GM12865 (cell line): ENCODE measurements at regions not wholly inside any gene's neighbourhood (a gene's known extent, or its start where the extent isn't known, plus 50 kb on each side); places are given as distances from the start of the nearest gene placed in this dataset.
"Not testable (repeated sequence)": the region's sequence is repeated elsewhere in the genome, so short reads cannot be mapped to it uniquely, and the experiment has no call there.

Experiments used
- DNase-seq: peaks from one replicate; pipeline ENCODE4 v3.0.0; 2010; ENCODE audit warnings: low read depth
- H3K4me3 ChIP-seq: 2 replicates; pipeline ENCODE4 v1.5.1; 2011; ENCODE audit warnings: mild to moderate bottlenecking, low read depth, low read length, control low read depth
- TF ChIP-seq, protein P1 (sequence below): IDR thresholded peaks from 2 replicates; pipeline ENCODE4 v1.5.1; 2011; ENCODE audit warnings: low read length, control low read depth, low read depth, inconsistent platforms; ENCODE audit not compliant: insufficient read depth; ENCODE audit errors: missing control alignments

DNA sequence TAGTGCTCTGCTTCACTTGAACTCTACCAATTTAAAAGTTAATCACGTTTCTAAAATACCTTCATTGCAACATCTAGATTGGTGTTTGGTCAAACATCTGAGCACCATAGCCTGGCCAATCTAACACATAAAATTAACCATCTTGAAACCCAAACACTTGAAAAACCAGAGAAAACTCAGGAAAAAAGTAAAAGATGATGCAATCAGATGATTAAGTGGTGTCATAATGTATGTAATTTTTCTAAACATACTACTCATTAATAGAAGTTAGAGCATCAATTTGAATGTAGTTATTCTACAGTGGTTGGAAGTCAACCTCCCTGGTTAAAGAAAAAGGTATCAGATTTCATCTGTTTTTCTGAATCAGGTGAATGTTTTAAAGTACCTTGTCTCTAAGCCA is 228.6 kb upstream of the ID4 start:
- TF ChIP-seq, protein P1, sequence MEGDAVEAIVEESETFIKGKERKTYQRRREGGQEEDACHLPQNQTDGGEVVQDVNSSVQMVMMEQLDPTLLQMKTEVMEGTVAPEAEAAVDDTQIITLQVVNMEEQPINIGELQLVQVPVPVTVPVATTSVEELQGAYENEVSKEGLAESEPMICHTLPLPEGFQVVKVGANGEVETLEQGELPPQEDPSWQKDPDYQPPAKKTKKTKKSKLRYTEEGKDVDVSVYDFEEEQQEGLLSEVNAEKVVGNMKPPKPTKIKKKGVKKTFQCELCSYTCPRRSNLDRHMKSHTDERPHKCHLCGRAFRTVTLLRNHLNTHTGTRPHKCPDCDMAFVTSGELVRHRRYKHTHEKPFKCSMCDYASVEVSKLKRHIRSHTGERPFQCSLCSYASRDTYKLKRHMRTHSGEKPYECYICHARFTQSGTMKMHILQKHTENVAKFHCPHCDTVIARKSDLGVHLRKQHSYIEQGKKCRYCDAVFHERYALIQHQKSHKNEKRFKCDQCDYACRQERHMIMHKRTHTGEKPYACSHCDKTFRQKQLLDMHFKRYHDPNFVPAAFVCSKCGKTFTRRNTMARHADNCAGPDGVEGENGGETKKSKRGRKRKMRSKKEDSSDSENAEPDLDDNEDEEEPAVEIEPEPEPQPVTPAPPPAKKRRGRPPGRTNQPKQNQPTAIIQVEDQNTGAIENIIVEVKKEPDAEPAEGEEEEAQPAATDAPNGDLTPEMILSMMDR = no peak
- H3K4me3 ChIP-seq = no peak overlapping the region
- DNase-seq = no peak

- TF ChIP-seq, protein P1 = no peak
- H3K4me3 ChIP-seq = no peak overlapping the region
- DNase-seq = no peak
These were observed 227.1 kb upstream of the ID4 start for GRCh38 chr6:19609972-19610641.

DNA sequence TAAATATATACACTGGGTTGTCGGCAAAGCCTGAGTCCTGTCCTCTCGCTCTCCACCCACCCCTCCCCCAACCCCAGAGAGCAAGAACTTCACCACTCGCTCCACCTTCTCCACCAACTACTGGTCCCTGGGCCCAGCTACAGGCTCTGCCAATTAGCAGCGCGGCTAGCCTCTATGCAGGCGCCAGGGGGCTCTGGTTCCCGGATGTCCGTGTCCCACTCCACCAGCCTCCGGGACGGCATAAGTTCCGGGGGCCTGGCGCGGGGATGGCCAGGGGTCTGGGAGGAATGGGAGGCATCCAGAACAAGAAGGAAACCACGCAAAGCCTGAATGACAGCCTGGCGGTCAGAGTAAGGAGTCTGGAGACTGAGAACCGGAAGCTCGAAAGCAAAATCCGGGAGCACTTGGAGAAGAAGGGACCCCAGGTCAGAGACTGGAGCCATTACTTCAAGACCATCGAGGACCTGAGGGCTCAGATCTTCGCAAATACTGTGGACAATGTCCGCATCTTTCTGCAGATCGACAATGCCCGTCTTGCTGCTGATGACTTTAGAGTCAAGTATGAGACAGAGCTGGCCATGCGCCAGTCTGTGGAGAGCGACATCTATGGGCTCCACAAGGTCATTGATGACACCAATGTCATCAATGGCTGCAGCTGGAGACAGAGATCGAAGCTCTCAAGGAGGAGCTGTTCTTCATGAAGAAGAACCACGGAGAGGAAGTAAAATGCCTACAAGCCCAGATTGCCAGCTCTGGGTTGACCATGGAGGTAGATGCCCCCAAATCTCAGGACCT is 224.3 kb upstream of the ID4 start:
- DNase-seq, H3K4me3 ChIP-seq: not testable (repeated sequence)

- TF ChIP-seq, protein P1 = no peak
- no peak for DNase-seq
- no peak overlapping the region for H3K4me3 ChIP-seq
These were observed 223.5 kb upstream of the ID4 start for GRCh38 chr6:19613678-19614077.

DNA sequence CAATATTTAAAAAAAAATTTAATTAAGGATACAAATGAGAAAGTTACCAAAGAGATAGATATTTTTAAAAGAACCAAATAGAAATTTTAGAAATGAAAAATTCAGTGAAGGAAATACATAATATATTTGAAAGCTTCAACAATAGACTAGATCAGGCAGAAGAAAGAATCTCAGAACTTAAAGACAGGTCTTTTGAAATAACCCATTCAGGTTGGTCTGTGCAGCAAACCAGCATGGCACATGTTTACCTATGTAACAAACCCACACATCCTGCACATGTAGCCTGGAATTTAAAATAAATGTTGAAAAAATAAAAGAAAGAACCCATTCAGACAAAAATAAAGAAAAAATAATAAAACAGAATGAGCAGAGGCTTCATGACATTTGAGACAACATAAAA is 221.1 kb upstream of the ID4 start:
- TF ChIP-seq, protein P1 = no peak
- DNase-seq = no peak
- no peak overlapping the region for H3K4me3 ChIP-seq

- no peak overlapping the region for H3K4me3 ChIP-seq
- TF ChIP-seq, protein P1 = no peak
- DNase-seq = no peak
These were observed 204.9 kb upstream of the ID4 start for GRCh38 chr6:19632230-19632629.

GRCh38 chr6:19632786-19633185 is 204.4 kb upstream of the ID4 start:
- DNase-seq = no peak
- no peak overlapping the region for H3K4me3 ChIP-seq

More at GRCh38 chr6:19632786-19633185, 204.4 kb upstream of the ID4 start:
- TF ChIP-seq, protein P1 = no peak
